ENCODE measurements at regions not wholly inside any gene's neighbourhood (a gene's known extent, or its start where the extent isn't known, plus 50 kb on each side); places are given as distances from the start of the nearest gene placed in this dataset.

DNA sequence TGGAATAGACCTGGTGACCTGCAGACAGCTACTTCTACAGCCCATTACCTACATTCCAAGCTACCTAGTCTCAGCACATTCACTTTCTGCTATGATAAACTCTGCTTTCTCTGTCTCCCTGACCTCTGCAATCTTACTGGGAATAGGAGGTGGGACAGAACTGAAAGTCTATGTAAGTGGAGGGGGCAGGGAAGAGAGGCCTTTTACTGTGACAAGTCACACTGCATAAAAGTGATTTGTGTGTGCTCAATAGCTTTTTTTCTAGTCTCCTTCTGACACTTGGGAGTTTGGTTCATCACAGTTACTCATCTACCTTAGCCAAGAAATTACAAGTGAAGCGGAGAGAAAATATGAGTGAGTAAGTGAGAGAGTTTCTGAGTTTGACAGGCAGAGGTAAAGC lies 322.4 kb downstream of the OLFM4 start (continued):
- TF ChIP-seq TBP (IDR thresholded peaks at IDR 0.05; ENCODE audit: low read depth, low read length) = no peak

DNA sequence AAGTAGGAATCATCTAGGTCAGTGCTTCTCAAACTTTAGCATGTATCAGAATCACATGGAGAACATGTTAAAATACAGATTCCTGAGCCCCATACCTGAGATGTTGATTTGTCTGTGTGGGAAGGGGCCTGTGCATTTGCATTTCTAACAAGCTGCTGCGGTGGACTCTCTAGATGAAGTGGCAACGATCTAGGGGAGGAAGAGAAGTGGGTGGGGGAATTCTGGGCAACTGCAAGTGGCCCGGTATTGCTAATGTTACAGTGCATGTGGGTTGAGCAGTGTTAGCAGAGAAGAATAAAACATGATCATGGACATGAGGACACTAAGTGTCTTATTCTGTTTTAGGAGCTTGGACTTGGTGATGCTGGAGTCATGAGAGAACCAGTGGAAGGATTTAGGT lies 329.0 kb downstream of the OLFM4 start:
- FAIRE-seq = no peak
- Histone ChIP-seq H4K91ac (replicated peaks; ENCODE audit: insufficient read length, low read length) (no peak overlapping the region), H3K9ac (replicated peaks in 1 of 4; ENCODE audit: extremely low read depth in 1 of 4, low read depth in 3 of 4, low read length in 3 of 4) (no peak overlapping the region), H2BK15ac (ENCODE audit: low read length) (no peak overlapping the region), H3K4ac (replicated peaks; ENCODE audit: insufficient read length, low read depth, low read length) (no peak overlapping the region), H3K4me1 (replicated peaks in 1 of 4; ENCODE audit: control insufficient read depth in 3 of 4, insufficient read depth in 4 of 4, low read length in 3 of 4) (no peaks in the 10 kb centered on the region), H3K27ac (ENCODE audit: low read depth, low read length) (no peak overlapping the region), H2AFZ (ENCODE audit: low read length) (no peak overlapping the region), H2BK20ac (ENCODE audit: low read length) (no peak overlapping the region), H3K27me3 (replicated peaks in 1 of 4; ENCODE audit: control insufficient read depth in 3 of 4, extremely low read depth in 1 of 4, insufficient read depth in 3 of 4, low read length in 3 of 4) (peaks cover 0 to 1% (median 0%) of the 10 kb centered on the region in 4 experiments; a peak in 1 of 7 replicates), H3K79me2 (ENCODE audit: control insufficient read depth in 1 of 2, insufficient read depth in 2 of 2, low read length in 2 of 2) (no peaks in the 10 kb centered on the region), H3K79me1 (ENCODE audit: low read depth, low read length) (no peaks in the 10 kb centered on the region), H2AK5ac (ENCODE audit: low read depth, low read length) (no peak overlapping the region), H2BK12ac (ENCODE audit: low read depth, low read length) (no peak overlapping the region), H2BK5ac (ENCODE audit: low read depth, low read length) (no peak overlapping the region), H3K18ac (ENCODE audit: extremely low read depth, low read length) (no peak overlapping the region), H3K23ac (ENCODE audit: insufficient read length) (no peak overlapping the region), H3K9me3 (ENCODE audit: insufficient read depth in 2 of 2, low read depth in 1 of 2, low read length in 1 of 2) (no peaks in the 10 kb centered on the region), H3K4me2 (ENCODE audit: insufficient read depth in 1 of 2, low read depth in 2 of 2, low read length in 2 of 2) (no peak overlapping the region), H3K4me3 (ENCODE audit: extremely low read depth in 1 of 4, insufficient read depth in 2 of 4, low read depth in 3 of 4, low read length in 4 of 4) (no peak overlapping the region), H4K8ac (ENCODE audit: extremely low read depth, insufficient read depth, low read length) (no peak overlapping the region), H4K20me1 (replicated peaks in 1 of 2; ENCODE audit: control insufficient read depth in 1 of 2, insufficient read depth in 2 of 2, low read length in 2 of 2) (no peaks in the 10 kb centered on the region), H4K5ac (ENCODE audit: insufficient read length, low read depth, low read length) (no peak overlapping the region), H3K56ac (replicated peaks; ENCODE audit: insufficient read length, low read depth, low read length) (no peak overlapping the region), H3K36me3 (ENCODE audit: control insufficient read depth in 2 of 4, insufficient read depth in 4 of 4, low read length in 3 of 4) (no peaks in the 10 kb centered on the region), H3K14ac (ENCODE audit: insufficient read length) (no peak overlapping the region), H2BK120ac (replicated peaks; ENCODE audit: low read depth, low read length) (no peak overlapping the region), H3K23me2 (ENCODE audit: low read depth, low read length) (no peaks in the 10 kb centered on the region; the same call in 1 of the 2 replicates)
- TF ChIP-seq SIRT6 (IDR thresholded peaks at IDR 0.05; ENCODE audit: low read length) (no peak), SP1 (IDR thresholded peaks at IDR 0.05; ENCODE audit: low read depth, low read length) (no peak), NANOG (IDR thresholded peaks at IDR 0.05; ENCODE audit: insufficient read depth, low read depth, low read length, poor library complexity, severe bottlenecking) (no peak), SRF (IDR thresholded peaks at IDR 0.05; ENCODE audit: low read depth, low read length) (no peak), TAF1 (IDR thresholded peaks at IDR 0.05; ENCODE audit: low read depth, low read length) (no peak), JUN (IDR thresholded peaks at IDR 0.05; ENCODE audit: low read depth, low read length) (no peak)
- WGBS, 2 experiments (ENCODE audit: extremely low coverage in 1 of 2, insufficient coverage in 1 of 2, insufficient read length in 1 of 2, insufficient replicate concordance in 2 of 2, low coverage in 1 of 2, low lambda C conversion rate in 2 of 2, missing lambda C conversion rate in 1 of 2) = 83% methylated on average over 3 of the region's 3 CpGs; no CpG with 5 or more reads in 1 of the 2 experiments
- DNase-seq (ENCODE audit: low read depth in 1 of 2, low spot score in 2 of 2) = no peak
- ChIA-PET POLR2A (ENCODE audit: partially characterized antibody) (no interaction called here), CTCF (ENCODE audit: partially characterized antibody) (interaction anchor here (0.7 kb wide), 1 partner anchor 1273 kb away, joined by 3 read pairs; no protein-coding TSS in a partner anchor)
